B cell (primary cell): ENCODE measurements at regions not wholly inside any gene's neighbourhood (a gene's known extent, or its start where the extent isn't known, plus 50 kb on each side); places are given as distances from the start of the nearest gene placed in this dataset.

Source experiments
- ATAC-seq: fragments of 200-7000 bp; cut with Tn5 transposase; one replicate; pipeline ENCODE4 v1.10.0; 2021; ENCODE audit warnings: low read depth, mild to moderate bottlenecking, moderate number of reproducible peaks, moderate library complexity
- CTCF ChIA-PET: fragments of 350-600 bp; sonication (Branson Sonifier 250); formaldehyde crosslinking; loops from one replicate; lab custom pipeline; 2021; ENCODE audit warnings: antibody characterized with exemption, inconsistent platforms; lab: Charles Lee
- POLR2A ChIA-PET: fragments of 350-600 bp; sonication (Branson Sonifier 250); formaldehyde crosslinking; loops from one replicate; lab custom pipeline; 2021; ENCODE audit warnings: antibody characterized with exemption; lab: Charles Lee
- DNase-seq: peaks from one replicate; pipeline ENCODE4 v3.0.0; 2013
- H2AFZ ChIP-seq: 2 replicates; pipeline ENCODE4 v1.6.1; 2012; ENCODE audit warnings: mild to moderate bottlenecking, low read depth, low read length; ENCODE audit not compliant: insufficient read depth, poor library complexity, severe bottlenecking
- H3K27ac ChIP-seq, 2 donors: 1 replicate in 1 of 2; 2 replicates in 1 of 2; pipeline ENCODE4 v1.5.1; 2012 to 2013; ENCODE audit warnings: low read length in 2 of 2, mild to moderate bottlenecking in 2 of 2, moderate library complexity in 1 of 2
- H3K27me3 ChIP-seq, 4 experiments: fragments of 200-600 bp in 1 of 4; sonication (generic) in 1 of 4; replicated peaks in 1 of 4; 1 replicate in 2 of 4; 2 replicates in 2 of 4; pipeline versions ENCODE4 v1.6.1 to v1.7.0; 2013 to 2016; ENCODE audit warnings: low read length in 3 of 4, mild to moderate bottlenecking in 2 of 4, mixed read lengths in 1 of 4, moderate library complexity in 1 of 4; ENCODE audit not compliant: insufficient read depth in 4 of 4, control insufficient read depth in 3 of 4; ENCODE audit errors: control extremely low read depth in 1 of 4
- H3K36me3 ChIP-seq, 2 experiments: replicated peaks in 1 of 2; 1 replicate in 1 of 2; 2 replicates in 1 of 2; pipeline versions ENCODE4 v1.6.1 to v1.7.1; 2013; ENCODE audit warnings: low read length in 1 of 2; ENCODE audit not compliant: insufficient read depth in 2 of 2, control insufficient read depth in 1 of 2; ENCODE audit errors: control extremely low read depth in 1 of 2, extremely low read depth in 1 of 2
- H3K4me1 ChIP-seq, 2 donors: fragments of 200-600 bp in 1 of 2; sonication (generic) in 1 of 2; 1 replicate in 1 of 2; 2 replicates in 1 of 2; pipeline versions ENCODE4 v1.5.1 to v1.6.1; 2013 to 2017; ENCODE audit warnings: low read length in 2 of 2; ENCODE audit not compliant: control insufficient read depth in 2 of 2, insufficient read depth in 2 of 2
- H3K4me2 ChIP-seq: replicated peaks from 2 replicates; pipeline ENCODE3; 2012; ENCODE audit warnings: mild to moderate bottlenecking, low read depth, low read length; ENCODE audit not compliant: poor library complexity, severe bottlenecking
- H3K4me3 ChIP-seq, 5 experiments: fragments of 200-600 bp in 1 of 5; sonication (generic) in 1 of 5; 1 replicate in 3 of 5; 2 replicates in 2 of 5; pipeline versions ENCODE4 v1.5.1 to v1.7.0; 2011 to 2016; ENCODE audit warnings: low read length in 4 of 5, mild to moderate bottlenecking in 4 of 5, low read depth in 2 of 5, control low read depth in 1 of 5, moderate library complexity in 1 of 5; ENCODE audit not compliant: insufficient read depth in 1 of 5; ENCODE audit errors: control extremely low read depth in 1 of 5, extremely low read depth in 1 of 5
- H3K79me2 ChIP-seq: fragments of 200-600 bp; sonication (generic); one replicate; pipeline ENCODE4 v1.6.0; 2016; ENCODE audit warnings: low read length; ENCODE audit not compliant: control insufficient read depth, insufficient read depth
- H3K9ac ChIP-seq: fragments of 200-600 bp; sonication (generic); 2 replicates; pipeline ENCODE4 v1.6.1; 2017; ENCODE audit warnings: mild to moderate bottlenecking, low read length, moderate library complexity
- H3K9me3 ChIP-seq, 3 donors: one replicate each; pipeline versions ENCODE4 v1.6.1 to v1.7.1; 2013; ENCODE audit warnings: low read length in 2 of 3; ENCODE audit not compliant: control insufficient read depth in 2 of 3, insufficient read depth in 1 of 3; ENCODE audit errors: control extremely low read depth in 1 of 3
- H4K20me1 ChIP-seq: 2 replicates; pipeline ENCODE4 v1.6.0; 2012; ENCODE audit warnings: mild to moderate bottlenecking, low read length; ENCODE audit not compliant: insufficient read depth, control insufficient read depth, poor library complexity, severe bottlenecking
- H3K27ac Mint-ChIP-seq: one replicate; pipeline ENCODE4 v1.8.0; 2021; ENCODE audit warnings: mixed read lengths
- H3K27me3 Mint-ChIP-seq: one replicate; pipeline ENCODE4 v1.8.0; 2021; ENCODE audit warnings: mixed read lengths
- H3K4me1 Mint-ChIP-seq: one replicate; pipeline ENCODE4 v1.8.0; 2021; ENCODE audit warnings: mixed read lengths
- H3K4me3 Mint-ChIP-seq: one replicate; pipeline ENCODE4 v1.8.0; 2021; ENCODE audit warnings: mixed read lengths
- H3K9me3 Mint-ChIP-seq: one replicate; pipeline ENCODE4 v1.8.0; 2022; ENCODE audit warnings: mixed read lengths; ENCODE audit not compliant: insufficient read depth
- CTCF ChIP-seq: fragments of 200-600 bp; IDR thresholded peaks from one replicate; pipeline ENCODE4 v1.8.0; 2022; ENCODE audit warnings: antibody characterized with exemption, mild to moderate bottlenecking
- EZH2 ChIP-seq: IDR thresholded peaks from 2 replicates; pipeline ENCODE4 v1.6.1; 2012; ENCODE audit warnings: borderline replicate concordance, low read depth, mild to moderate bottlenecking, moderate library complexity, low read length; ENCODE audit not compliant: insufficient read depth, poor library complexity, severe bottlenecking
- WGBS: methylation state at CpG from one replicate; pipeline ENCODE4 v1.1.5; 2013; ENCODE audit warnings: missing lambda C conversion rate; ENCODE audit not compliant: insufficient coverage; 5-methylcytosine and 5-hydroxymethylcytosine counted together
- intact Hi-C: fragments of 100-400 bp; cut with micrococcal nuclease; formaldehyde crosslinking; loops from one replicate; pipeline ENCODE4 v1.10.0; 2022

GRCh38 chrX:113390531-113390930 lies 549.9 kb upstream of the AMOT start:
- H3K79me2 ChIP-seq: no peaks in the 10 kb centered on the region
- ChIA-PET POLR2A (no interaction called here), CTCF (no interaction called here)
- H4K20me1 ChIP-seq: no peaks in the 10 kb centered on the region
- no peaks in the 10 kb centered on the region for H3K4me1 Mint-ChIP-seq
- H3K9me3 ChIP-seq: peaks cover 0 to 19% (median 3%) of the 10 kb centered on the region in 3 donors
- no peak overlapping the region for H3K4me2 ChIP-seq
- no peak overlapping the region for H3K4me3 Mint-ChIP-seq
- no peak overlapping the region for H3K4me3 ChIP-seq
- DNase-seq (no peak), ATAC-seq (no peak)
- H3K27me3 Mint-ChIP-seq: no peaks in the 10 kb centered on the region
- H3K4me1 ChIP-seq: no peaks in the 10 kb centered on the region
- no peak overlapping the region for H3K9ac ChIP-seq
- 83% methylated on average over 1 of the region's 3 CpGs for WGBS
- H3K36me3 ChIP-seq: no peaks in the 10 kb centered on the region
- no peak overlapping the region for H3K27ac ChIP-seq
- TF ChIP-seq CTCF: no peak
- no peak for TF ChIP-seq EZH2
- H3K27me3 ChIP-seq: no peaks in the 10 kb centered on the region
- no peaks in the 10 kb centered on the region for H3K9me3 Mint-ChIP-seq
- intact Hi-C loops: no loop called here
- H2AFZ ChIP-seq: no peak overlapping the region
- H3K27ac Mint-ChIP-seq: no peak overlapping the region

- Mint-ChIP-seq H3K9me3 (no peaks in the 10 kb centered on the region), H3K27me3 (no peaks in the 10 kb centered on the region), H3K4me3 (no peak overlapping the region), H3K27ac (no peak overlapping the region), H3K4me1 (no peaks in the 10 kb centered on the region)
- DNase-seq (no peak), ATAC-seq (no peak)
- Histone ChIP-seq H3K36me3 (no peaks in the 10 kb centered on the region), H4K20me1 (no peaks in the 10 kb centered on the region), H3K4me3 (no peak overlapping the region), H3K9me3 (peaks cover 0 to 19% (median 3%) of the 10 kb centered on the region in 3 donors), H3K4me2 (no peak overlapping the region), H3K27me3 (no peaks in the 10 kb centered on the region), H3K27ac (no peak overlapping the region), H3K79me2 (no peaks in the 10 kb centered on the region), H3K4me1 (no peaks in the 10 kb centered on the region), H2AFZ (no peak overlapping the region), H3K9ac (no peak overlapping the region)
- no CpG with 5 or more reads among the region's 2 CpGs for WGBS
- TF ChIP-seq CTCF (no peak), EZH2 (no peak)
- ChIA-PET CTCF (no interaction called here), POLR2A (no interaction called here)
- intact Hi-C loops: no loop called here
These were observed 549.2 kb upstream of the AMOT start for GRCh38 chrX:113389846-113390245.
